Esophagus muscularis mucosa (tissue), 4 donors: ENCODE measurements at regions not wholly inside any gene's neighbourhood (a gene's known extent, or its start where the extent isn't known, plus 50 kb on each side); places are given as distances from the start of the nearest gene placed in this dataset.

Experiments used
- DNase-seq: peaks from one replicate; pipeline ENCODE4 v3.0.0-alpha.2; 2017; ENCODE audit errors: extremely low spot score
- H3K27ac ChIP-seq, 4 donors: fragments of 200-600 bp; sonication (generic); replicated peaks in 1 of 4; 1 replicate in 3 of 4; 2 replicates in 1 of 4; pipeline ENCODE4 v1.5.1; 2016 to 2019; ENCODE audit warnings: mild to moderate bottlenecking in 1 of 4
- H3K27me3 ChIP-seq, 4 donors: fragments of 200-600 bp; sonication (generic); one replicate each; pipeline versions ENCODE4 v1.5.1 to v1.6.0; 2016 to 2019
- H3K36me3 ChIP-seq, 4 donors: fragments of 200-600 bp; sonication (generic); one replicate each; pipeline ENCODE4 v1.5.1; 2016 to 2019
- H3K4me1 ChIP-seq, 4 donors: fragments of 200-600 bp; sonication (generic); one replicate each; pipeline ENCODE4 v1.5.1; 2016 to 2019
- H3K4me3 ChIP-seq, 4 donors: fragments of 200-600 bp; sonication (generic); 1 replicate in 2 of 4; 2 replicates in 2 of 4; pipeline ENCODE4 v1.5.1; 2016 to 2019; ENCODE audit warnings: mild to moderate bottlenecking in 4 of 4, moderate library complexity in 1 of 4
- H3K9me3 ChIP-seq, 4 donors: fragments of 200-600 bp; sonication (generic); 1 replicate in 3 of 4; 2 replicates in 1 of 4; pipeline ENCODE4 v1.5.1; 2016 to 2019
- CTCF ChIP-seq, 3 experiments: fragments of 200-600 bp in 2 of 3; fragments of 450-650 bp in 1 of 3; sonication (generic) in 2 of 3; IDR thresholded peaks; one replicate each; pipeline ENCODE4 v1.5.1; 2017 to 2019; ENCODE audit warnings: antibody characterized with exemption in 3 of 3, mild to moderate bottlenecking in 2 of 3, moderate library complexity in 1 of 3
- EP300 ChIP-seq: sonication (generic); formaldehyde crosslinking; IDR thresholded peaks from one replicate; pipeline ENCODE4 v1.6.1; 2017; ENCODE audit warnings: antibody characterized with exemption
- POLR2A ChIP-seq: fragments of 450-650 bp; IDR thresholded peaks from one replicate; pipeline ENCODE4 v1.6.1; 2017; ENCODE audit warnings: antibody characterized with exemption, moderate library complexity, mild to moderate bottlenecking, low read depth
- POLR2AphosphoS5 ChIP-seq, 2 donors: sonication (generic); formaldehyde crosslinking; IDR thresholded peaks; one replicate each; pipeline ENCODE4 v1.6.1; 2017; ENCODE audit warnings: antibody characterized with exemption in 2 of 2
- WGBS: methylation state at CpG from one replicate; pipeline ENCODE4 v1.1.5; 2018; 5-methylcytosine and 5-hydroxymethylcytosine counted together
- intact Hi-C: fragments of 100-400 bp; cut with DNase I; formaldehyde crosslinking; loops from one replicate; pipeline ENCODE4 v1.15.1; 2023

GRCh38 chr3:109631897-109632296 lies 294.6 kb upstream of the DPPA4 start:
- Histone ChIP-seq H3K27ac (no peak overlapping the region), H3K4me1 (no peaks in the 10 kb centered on the region), H3K9me3 (no peaks in the 10 kb centered on the region), H3K36me3 (no peaks in the 10 kb centered on the region), H3K27me3 (no peaks in the 10 kb centered on the region), H3K4me3 (no peak overlapping the region)
- intact Hi-C loops: no loop called here
- DNase-seq: no peak
- TF ChIP-seq POLR2A (no peak), CTCF (IDR thresholded peaks at IDR 0.05) (no peak), POLR2AphosphoS5 (IDR thresholded peaks at IDR 0.05) (no peak), EP300 (no peak)

GRCh38 chr3:109640146-109640652 lies 302.9 kb upstream of the DPPA4 start:
- 70% methylated on average over 4 of the region's 4 CpGs for WGBS
- intact Hi-C loops: no loop called here
- Histone ChIP-seq H3K27me3 (no peaks in the 10 kb centered on the region), H3K4me1 (no peaks in the 10 kb centered on the region), H3K9me3 (no peaks in the 10 kb centered on the region), H3K36me3 (no peaks in the 10 kb centered on the region), H3K4me3 (no peak overlapping the region), H3K27ac (no peak overlapping the region)
- no peak for TF ChIP-seq POLR2A
- TF ChIP-seq POLR2AphosphoS5 (IDR thresholded peaks at IDR 0.05): no peak
- no peak for TF ChIP-seq CTCF (IDR thresholded peaks at IDR 0.05)
- TF ChIP-seq EP300: no peak
- DNase-seq: no peak

- no peak for DNase-seq
- Histone ChIP-seq H3K4me1 (no peaks in the 10 kb centered on the region), H3K27me3 (no peaks in the 10 kb centered on the region), H3K4me3 (no peak overlapping the region), H3K36me3 (no peaks in the 10 kb centered on the region), H3K9me3 (no peaks in the 10 kb centered on the region), H3K27ac (no peak overlapping the region)
- intact Hi-C loops: no loop called here
- TF ChIP-seq POLR2AphosphoS5 (IDR thresholded peaks at IDR 0.05) (no peak), CTCF (IDR thresholded peaks at IDR 0.05) (no peak), POLR2A (no peak), EP300 (no peak)
- WGBS: 82% methylated on average over 1 of the region's 1 CpG
Observed at GRCh38 chr3:109642025-109642424, 304.7 kb upstream of the DPPA4 start.

GRCh38 chr3:109643590-109643989 lies 306.2 kb upstream of the DPPA4 start:
- H3K27me3 ChIP-seq: no peaks in the 10 kb centered on the region
- H3K36me3 ChIP-seq: no peaks in the 10 kb centered on the region
- no peak overlapping the region for H3K4me3 ChIP-seq
- TF ChIP-seq POLR2AphosphoS5 (IDR thresholded peaks at IDR 0.05) (no peak), CTCF (IDR thresholded peaks at IDR 0.05) (no peak), POLR2A (no peak), EP300 (no peak)
- no peak overlapping the region for H3K27ac ChIP-seq
- H3K9me3 ChIP-seq: no peaks in the 10 kb centered on the region
- no peaks in the 10 kb centered on the region for H3K4me1 ChIP-seq
- intact Hi-C loops: no loop called here
- DNase-seq: no peak
- WGBS: 83% methylated on average over 1 of the region's 2 CpGs

GRCh38 chr3:109644332-109644731 lies 307.0 kb upstream of the DPPA4 start:
- Histone ChIP-seq H3K4me1 (no peaks in the 10 kb centered on the region), H3K36me3 (no peaks in the 10 kb centered on the region), H3K9me3 (no peaks in the 10 kb centered on the region), H3K4me3 (no peak overlapping the region), H3K27ac (no peak overlapping the region), H3K27me3 (no peaks in the 10 kb centered on the region)
- 94% methylated on average over 2 of the region's 2 CpGs for WGBS
- DNase-seq: no peak
- intact Hi-C loops: no loop called here
- TF ChIP-seq POLR2AphosphoS5 (IDR thresholded peaks at IDR 0.05) (no peak), CTCF (IDR thresholded peaks at IDR 0.05) (no peak), EP300 (no peak), POLR2A (no peak)
